ENCODE measurements at regions not wholly inside any gene's neighbourhood (a gene's known extent, or its start where the extent isn't known, plus 50 kb on each side); places are given as distances from the start of the nearest gene placed in this dataset.

- no peak for TF ChIP-seq TAF1 (IDR thresholded peaks at IDR 0.05; ENCODE audit: borderline replicate concordance, low read depth, low read length)
- no peak for TF ChIP-seq IRF3 (IDR thresholded peaks at IDR 0.05; ENCODE audit: low read depth, low read length)
These were observed 60.5 kb upstream of the ADGRG2 start (continued) for GRCh38 chrX:19182785-19183184.

DNA sequence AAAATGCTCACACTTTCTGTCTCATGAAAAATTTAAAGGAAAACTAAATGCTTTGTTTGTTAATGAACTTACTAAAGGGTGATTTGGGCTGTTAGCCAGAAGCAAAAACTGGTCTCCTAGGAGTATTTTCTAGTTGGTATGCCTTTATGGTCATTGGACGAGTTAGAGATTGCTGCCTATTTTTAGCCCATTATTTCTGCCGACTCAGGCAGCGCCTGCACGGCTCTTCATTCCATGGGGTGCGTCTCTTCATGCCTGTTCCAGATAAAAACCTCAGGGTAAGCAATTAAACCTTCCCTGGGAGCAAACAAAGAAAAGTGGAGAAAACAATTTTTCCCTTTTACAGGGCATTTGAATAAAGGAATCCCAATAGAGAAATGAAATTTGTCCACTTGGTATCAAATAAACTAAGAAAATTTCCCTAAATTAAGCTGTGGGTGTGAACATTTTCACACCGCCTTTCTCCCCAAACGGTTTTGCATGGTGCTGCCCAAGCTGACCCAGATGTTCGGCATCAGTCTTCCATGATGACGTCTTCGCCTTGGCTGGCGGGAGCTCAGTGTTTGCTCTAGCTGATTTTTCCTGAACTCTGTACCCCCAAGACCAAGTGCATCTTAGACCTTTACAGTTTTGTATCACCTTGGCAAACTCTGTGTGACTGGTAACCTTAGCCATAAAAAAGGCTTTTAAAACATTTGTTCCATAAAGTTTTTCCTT lies 61.7 kb upstream of the ADGRG2 start:
- no peak for DNase-seq
- H3K4me2 ChIP-seq: no peak overlapping the region
- H3K36me3 ChIP-seq (replicated peaks in 1 of 2; ENCODE audit: control insufficient read depth in 1 of 2, insufficient read depth in 2 of 2, low read length in 1 of 2): no peaks in the 10 kb centered on the region
- H4K20me1 ChIP-seq (ENCODE audit: insufficient read depth): no peaks in the 10 kb centered on the region
- H3K9ac ChIP-seq: no peak overlapping the region
- POLR2A ChIA-PET: no interaction called here
- no peak overlapping the region for H3K27ac ChIP-seq (ENCODE audit: low read depth in 2 of 2, low read length in 1 of 2)
- no peaks in the 10 kb centered on the region for H3K27me3 ChIP-seq (ENCODE audit: insufficient read depth)
- TF ChIP-seq SMC3 (IDR thresholded peaks at IDR 0.05; ENCODE audit: low read depth, low read length): no peak
- TF ChIP-seq TCF12 (IDR thresholded peaks at IDR 0.05): no peak
- no peak for TF ChIP-seq MEF2A (IDR thresholded peaks at IDR 0.05; ENCODE audit: borderline replicate concordance, low read depth)
- no peak for TF ChIP-seq FOXJ3 (CRISPR knock-in tag; IDR thresholded peaks at IDR 0.05)
- no peak for TF ChIP-seq TAF1 (IDR thresholded peaks at IDR 0.05; ENCODE audit: borderline replicate concordance, low read depth, low read length)
- no peak for TF ChIP-seq EP300 (IDR thresholded peaks at IDR 0.05; ENCODE audit: borderline replicate concordance in 1 of 2, low read depth in 1 of 2, low read length in 1 of 2)
- TF ChIP-seq RCOR1 (IDR thresholded peaks at IDR 0.05; ENCODE audit: low read length): no peak
- no peak for TF ChIP-seq USF2 (IDR thresholded peaks at IDR 0.05; ENCODE audit: borderline replicate concordance, low read depth, low read length)
- no peak for TF ChIP-seq ELF1 (IDR thresholded peaks at IDR 0.05)
- TF ChIP-seq, protein P1, sequence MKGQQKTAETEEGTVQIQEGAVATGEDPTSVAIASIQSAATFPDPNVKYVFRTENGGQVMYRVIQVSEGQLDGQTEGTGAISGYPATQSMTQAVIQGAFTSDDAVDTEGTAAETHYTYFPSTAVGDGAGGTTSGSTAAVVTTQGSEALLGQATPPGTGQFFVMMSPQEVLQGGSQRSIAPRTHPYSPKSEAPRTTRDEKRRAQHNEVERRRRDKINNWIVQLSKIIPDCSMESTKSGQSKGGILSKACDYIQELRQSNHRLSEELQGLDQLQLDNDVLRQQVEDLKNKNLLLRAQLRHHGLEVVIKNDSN (IDR thresholded peaks at IDR 0.05; ENCODE audit: borderline replicate concordance, low read depth): no peak
- TF ChIP-seq NFIC (IDR thresholded peaks at IDR 0.05; ENCODE audit: borderline replicate concordance): no peak
- TF ChIP-seq NRF1 (IDR thresholded peaks at IDR 0.05; ENCODE audit: low read depth, low read length): no peak
- TF ChIP-seq, protein P2, sequence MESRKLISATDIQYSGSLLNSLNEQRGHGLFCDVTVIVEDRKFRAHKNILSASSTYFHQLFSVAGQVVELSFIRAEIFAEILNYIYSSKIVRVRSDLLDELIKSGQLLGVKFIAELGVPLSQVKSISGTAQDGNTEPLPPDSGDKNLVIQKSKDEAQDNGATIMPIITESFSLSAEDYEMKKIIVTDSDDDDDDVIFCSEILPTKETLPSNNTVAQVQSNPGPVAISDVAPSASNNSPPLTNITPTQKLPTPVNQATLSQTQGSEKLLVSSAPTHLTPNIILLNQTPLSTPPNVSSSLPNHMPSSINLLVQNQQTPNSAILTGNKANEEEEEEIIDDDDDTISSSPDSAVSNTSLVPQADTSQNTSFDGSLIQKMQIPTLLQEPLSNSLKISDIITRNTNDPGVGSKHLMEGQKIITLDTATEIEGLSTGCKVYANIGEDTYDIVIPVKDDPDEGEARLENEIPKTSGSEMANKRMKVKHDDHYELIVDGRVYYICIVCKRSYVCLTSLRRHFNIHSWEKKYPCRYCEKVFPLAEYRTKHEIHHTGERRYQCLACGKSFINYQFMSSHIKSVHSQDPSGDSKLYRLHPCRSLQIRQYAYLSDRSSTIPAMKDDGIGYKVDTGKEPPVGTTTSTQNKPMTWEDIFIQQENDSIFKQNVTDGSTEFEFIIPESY (IDR thresholded peaks at IDR 0.05; ENCODE audit: borderline replicate concordance, low read depth): no peak
- TF ChIP-seq, protein P3, sequence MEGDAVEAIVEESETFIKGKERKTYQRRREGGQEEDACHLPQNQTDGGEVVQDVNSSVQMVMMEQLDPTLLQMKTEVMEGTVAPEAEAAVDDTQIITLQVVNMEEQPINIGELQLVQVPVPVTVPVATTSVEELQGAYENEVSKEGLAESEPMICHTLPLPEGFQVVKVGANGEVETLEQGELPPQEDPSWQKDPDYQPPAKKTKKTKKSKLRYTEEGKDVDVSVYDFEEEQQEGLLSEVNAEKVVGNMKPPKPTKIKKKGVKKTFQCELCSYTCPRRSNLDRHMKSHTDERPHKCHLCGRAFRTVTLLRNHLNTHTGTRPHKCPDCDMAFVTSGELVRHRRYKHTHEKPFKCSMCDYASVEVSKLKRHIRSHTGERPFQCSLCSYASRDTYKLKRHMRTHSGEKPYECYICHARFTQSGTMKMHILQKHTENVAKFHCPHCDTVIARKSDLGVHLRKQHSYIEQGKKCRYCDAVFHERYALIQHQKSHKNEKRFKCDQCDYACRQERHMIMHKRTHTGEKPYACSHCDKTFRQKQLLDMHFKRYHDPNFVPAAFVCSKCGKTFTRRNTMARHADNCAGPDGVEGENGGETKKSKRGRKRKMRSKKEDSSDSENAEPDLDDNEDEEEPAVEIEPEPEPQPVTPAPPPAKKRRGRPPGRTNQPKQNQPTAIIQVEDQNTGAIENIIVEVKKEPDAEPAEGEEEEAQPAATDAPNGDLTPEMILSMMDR (IDR thresholded peaks at IDR 0.05): no peak
- TF ChIP-seq MAX (IDR thresholded peaks at IDR 0.05; ENCODE audit: low read depth): no peak
- TF ChIP-seq RXRA (IDR thresholded peaks at IDR 0.05; ENCODE audit: borderline replicate concordance, low read depth): no peak
- no peak for TF ChIP-seq FOXM1 (IDR thresholded peaks at IDR 0.05; ENCODE audit: low read depth)
- H3K9me3 ChIP-seq: no peaks in the 10 kb centered on the region
- CTCF ChIA-PET: no interaction called here
- no peak overlapping the region for H2AFZ ChIP-seq (ENCODE audit: low read depth)
- H3K9me2 ChIP-seq: no peaks in the 10 kb centered on the region
- no peaks in the 10 kb centered on the region for H3F3A ChIP-seq (replicated peaks; ENCODE audit: insufficient read depth)
- H3K4me3 ChIP-seq (ENCODE audit: low read depth in 2 of 2, low read length in 1 of 2): no peak overlapping the region
- H3K4me1 ChIP-seq (ENCODE audit: control insufficient read depth in 1 of 2, insufficient read depth in 2 of 2, low read depth in 1 of 2, low read length in 1 of 2): peaks cover 0 to 10% of the 10 kb centered on the region in 2 experiments; a peak in 1 of 4 replicates
- H3K79me2 ChIP-seq (ENCODE audit: insufficient read depth): no peaks in the 10 kb centered on the region
- WGBS (ENCODE audit: low lambda C conversion rate): 41% methylated on average over 11 of the region's 11 CpGs
